ENCODE measurements at regions not wholly inside any gene's neighbourhood (a gene's known extent, or its start where the extent isn't known, plus 50 kb on each side); places are given as distances from the start of the nearest gene placed in this dataset.

DNA sequence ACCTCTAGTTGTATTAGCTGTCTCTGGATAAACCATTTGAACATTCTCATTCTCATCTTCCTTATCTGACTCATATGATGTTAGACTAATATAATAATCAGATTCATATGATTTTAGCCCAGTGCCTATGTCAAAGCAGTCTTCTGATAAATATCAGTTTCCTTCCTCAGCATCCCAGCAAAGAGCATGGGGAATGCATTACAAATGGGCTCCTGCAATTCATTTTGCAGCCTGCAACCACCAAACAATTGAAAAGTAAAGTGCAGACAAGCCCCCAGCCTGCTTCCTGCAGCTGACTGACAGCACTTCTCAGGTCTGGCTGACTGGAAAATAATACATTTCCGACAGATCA lies 78.2 kb upstream of the STAC start:
- no peak for DNase-seq

DNA sequence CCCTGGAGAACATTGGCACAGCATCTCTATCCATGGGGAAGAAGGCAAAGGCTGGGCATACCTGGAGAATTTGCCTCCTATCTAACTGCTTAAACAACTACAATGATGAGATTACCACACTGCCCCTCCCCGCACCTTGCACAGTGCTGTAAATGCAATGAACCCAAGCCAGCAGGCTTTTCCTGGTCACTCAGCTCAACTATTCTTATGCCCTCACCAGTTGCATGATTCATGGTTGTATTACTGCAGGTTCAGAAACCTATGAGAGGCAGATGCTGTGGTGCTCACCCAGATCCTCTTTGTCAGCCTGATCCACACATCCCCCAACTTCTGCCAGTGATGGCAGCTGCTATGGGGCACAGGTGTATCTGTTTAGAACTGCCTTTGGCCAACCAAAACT lies 77.7 kb upstream of the STAC start:
- no peak for DNase-seq

DNA sequence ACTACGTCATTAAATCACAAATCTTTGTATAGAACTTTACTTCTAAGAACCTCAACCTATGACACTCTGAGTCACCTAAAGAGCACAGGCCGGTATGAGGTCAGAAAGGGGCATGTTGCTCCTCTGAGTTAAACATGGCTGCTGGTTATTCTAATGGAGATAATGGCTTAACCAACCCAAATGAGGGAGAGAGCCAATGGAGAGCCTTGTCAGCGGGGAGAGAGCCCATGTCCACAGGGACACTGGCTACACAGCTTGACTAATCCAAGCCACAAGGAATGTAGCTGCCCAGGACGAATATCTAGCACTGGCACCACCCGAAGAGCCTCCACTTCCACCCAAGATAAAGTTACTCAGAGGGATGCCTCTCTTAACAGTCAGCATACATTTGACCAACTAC lies 77.0 kb upstream of the STAC start:
- DNase-seq: no peak

DNA sequence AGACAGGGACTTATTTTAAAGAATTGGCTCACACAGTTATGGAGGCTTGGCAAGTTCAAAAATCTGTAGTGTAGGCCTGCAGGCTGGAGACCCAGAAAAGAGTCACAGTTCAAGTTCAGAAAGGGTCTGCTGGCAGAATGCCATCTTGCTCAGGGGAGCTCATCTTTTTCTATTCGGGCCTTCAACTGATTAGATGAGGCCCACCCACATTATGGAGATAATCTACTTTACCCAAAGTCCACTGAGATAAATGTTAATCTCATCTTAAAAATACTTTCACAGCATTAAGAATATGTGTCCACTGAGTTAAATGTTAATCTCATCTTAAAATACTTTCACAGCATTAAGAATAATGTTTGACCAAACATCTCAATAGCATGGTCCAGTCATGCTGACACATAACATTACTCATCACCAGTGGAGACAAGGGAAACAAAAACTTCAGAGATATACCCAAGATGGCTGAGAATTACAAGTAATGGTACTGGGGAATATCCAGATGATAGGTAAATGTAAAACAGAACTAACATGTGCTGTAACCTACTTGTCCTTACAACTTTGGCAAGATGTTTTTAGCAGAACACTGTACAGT lies 74.3 kb upstream of the STAC start:
- DNase-seq: no peak

DNA sequence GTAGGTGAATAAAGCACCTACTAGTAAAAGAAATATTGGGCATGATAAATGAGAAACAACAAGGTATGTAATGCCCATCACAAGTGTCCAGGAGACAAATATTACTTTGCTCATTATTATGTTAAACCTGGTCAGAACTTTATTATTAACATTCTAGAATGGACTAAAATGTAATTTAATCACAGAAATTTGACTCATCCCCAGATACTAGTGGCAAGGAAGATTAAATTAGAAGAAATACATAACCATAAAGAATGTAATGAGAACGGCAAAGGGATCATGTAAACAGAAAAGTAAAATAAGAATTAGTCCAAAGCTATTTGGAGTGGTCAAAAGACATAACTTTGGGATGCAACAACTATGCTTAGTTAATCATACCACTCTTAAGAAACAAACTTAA lies 71.2 kb upstream of the STAC start:
- no peak for DNase-seq

DNA sequence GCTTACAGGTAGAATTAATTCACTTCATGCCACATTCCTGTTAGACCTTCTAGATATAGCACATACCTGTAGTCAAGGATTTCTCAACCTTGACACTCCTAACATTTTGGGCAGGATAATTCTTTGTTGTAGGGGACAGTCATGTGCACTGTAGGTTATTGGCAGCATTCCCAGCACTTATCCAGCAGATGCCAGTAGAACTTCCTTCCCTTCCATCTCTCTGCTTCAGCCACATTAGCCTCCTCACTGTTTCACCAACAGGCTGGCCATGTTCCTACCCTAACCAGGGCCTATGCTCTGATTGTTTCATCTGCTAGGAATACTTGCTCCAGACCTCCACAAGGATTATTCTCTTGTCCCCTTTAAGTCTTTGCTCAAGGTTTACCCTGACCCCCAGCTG lies 68.0 kb upstream of the STAC start:
- DNase-seq: no peak

DNA sequence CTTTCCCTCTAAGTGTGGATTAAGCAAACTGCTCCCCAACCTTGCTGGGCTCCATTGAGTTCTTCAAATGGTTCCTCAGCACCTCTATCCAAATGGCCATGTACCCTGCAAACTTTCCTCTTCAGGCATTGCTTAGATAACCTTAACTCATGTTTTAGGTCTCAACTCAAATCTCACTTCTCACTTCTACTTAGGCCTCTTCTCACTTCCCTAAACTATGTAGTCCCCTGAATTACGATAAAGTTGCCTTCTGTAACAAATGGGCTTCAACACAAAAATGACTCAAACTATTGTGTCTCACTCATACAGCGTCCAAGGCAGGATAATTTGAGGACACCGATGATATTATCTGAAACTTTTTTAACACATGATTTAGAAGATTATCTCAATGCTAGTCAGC lies 62.4 kb upstream of the STAC start:
- DNase-seq: no peak

DNA sequence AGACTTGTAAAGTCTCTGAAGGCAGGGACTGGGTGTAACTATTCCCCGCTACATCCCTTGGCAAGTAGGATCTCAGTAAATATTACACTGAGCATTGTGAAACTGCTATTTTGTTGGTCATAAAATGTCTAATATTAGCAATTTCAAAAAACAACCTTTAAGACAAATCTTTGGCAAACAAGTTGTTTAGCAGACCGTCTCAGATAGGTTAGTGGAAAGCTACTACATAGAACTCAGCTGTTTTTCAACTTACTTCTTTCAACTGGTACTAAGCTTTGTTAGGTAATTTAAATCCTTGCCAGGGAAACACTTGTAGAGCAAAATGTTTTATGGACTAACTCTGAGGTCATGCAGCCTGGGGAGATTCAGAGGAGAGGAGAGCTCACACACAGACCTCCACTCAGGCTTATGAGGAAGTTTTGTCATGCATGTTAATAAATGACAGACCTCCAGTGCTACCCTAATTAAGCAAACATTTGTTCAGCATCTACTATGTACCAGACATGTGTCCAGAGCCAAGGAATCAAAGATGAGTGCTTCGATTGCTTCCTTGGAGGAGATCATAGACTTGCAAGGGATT lies 61.6 kb upstream of the STAC start:
- no peak for DNase-seq

DNA sequence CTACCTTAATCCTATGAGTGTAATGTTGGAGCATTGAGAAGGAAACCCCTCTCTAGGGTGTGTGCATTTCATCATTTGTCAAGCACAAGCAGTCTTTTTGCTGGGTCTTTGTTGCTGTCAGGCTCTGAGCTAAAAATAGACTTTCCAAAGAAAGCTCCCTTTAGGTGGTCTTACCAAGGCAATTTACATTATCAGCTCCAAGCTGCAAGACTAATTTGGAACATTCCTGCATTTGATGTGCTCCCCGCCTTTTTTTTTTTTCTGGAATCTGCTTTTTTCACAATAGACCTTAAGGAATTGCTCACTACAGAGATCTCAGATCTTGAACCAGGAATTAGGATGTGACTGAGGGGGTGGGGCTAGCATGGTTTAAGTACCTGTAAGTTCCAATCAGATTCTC lies 60.6 kb upstream of the STAC start:
- no peak for DNase-seq
